ENCODE measurements at regions not wholly inside any gene's neighbourhood (a gene's known extent, or its start where the extent isn't known, plus 50 kb on each side); places are given as distances from the start of the nearest gene placed in this dataset.

DNA sequence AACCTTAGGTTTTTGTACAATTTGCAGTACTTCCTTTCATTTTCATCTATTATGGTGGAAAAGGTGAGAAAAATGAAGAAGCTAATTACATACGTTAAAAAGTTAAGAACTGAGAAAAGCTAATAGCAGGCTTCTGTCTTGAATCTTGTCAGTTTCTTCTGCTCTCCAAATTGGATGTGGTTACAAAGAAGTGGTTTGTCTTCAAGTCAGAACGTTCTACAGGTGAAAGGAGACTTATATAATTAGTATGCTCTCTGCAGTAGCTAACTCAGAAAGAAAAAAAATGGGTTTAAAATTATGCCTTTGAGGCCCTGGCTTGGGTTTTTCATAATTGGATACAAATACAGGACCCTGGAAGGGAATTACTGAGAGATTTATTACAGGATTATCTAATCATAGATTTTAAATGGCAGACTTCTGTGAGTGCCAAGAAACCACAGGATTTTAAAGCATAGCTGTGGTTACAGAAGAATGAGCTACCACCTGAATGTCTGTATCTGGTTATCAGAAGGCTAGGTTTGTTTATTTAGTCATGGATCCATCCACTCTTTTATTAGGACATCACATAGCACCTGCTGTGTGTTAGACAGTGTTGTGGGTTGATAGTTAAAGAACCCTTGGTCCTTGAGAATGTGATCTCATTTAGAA lies 528.1 kb upstream of the MCTP2 start:
- TF ChIP-seq POLR2A (IDR thresholded peaks at IDR 0.05): no peak
- TF ChIP-seq, protein P1, sequence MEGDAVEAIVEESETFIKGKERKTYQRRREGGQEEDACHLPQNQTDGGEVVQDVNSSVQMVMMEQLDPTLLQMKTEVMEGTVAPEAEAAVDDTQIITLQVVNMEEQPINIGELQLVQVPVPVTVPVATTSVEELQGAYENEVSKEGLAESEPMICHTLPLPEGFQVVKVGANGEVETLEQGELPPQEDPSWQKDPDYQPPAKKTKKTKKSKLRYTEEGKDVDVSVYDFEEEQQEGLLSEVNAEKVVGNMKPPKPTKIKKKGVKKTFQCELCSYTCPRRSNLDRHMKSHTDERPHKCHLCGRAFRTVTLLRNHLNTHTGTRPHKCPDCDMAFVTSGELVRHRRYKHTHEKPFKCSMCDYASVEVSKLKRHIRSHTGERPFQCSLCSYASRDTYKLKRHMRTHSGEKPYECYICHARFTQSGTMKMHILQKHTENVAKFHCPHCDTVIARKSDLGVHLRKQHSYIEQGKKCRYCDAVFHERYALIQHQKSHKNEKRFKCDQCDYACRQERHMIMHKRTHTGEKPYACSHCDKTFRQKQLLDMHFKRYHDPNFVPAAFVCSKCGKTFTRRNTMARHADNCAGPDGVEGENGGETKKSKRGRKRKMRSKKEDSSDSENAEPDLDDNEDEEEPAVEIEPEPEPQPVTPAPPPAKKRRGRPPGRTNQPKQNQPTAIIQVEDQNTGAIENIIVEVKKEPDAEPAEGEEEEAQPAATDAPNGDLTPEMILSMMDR (IDR thresholded peaks at IDR 0.05): no peak
